H9 (cell line): ENCODE measurements at regions not wholly inside any gene's neighbourhood (a gene's known extent, or its start where the extent isn't known, plus 50 kb on each side); places are given as distances from the start of the nearest gene placed in this dataset.

Experiments
- DNase-seq: peaks from one replicate; pipeline ENCODE4 v3.0.0-alpha.2; 2017
- H2AFZ ChIP-seq: one replicate; pipeline ENCODE4 v1.6.1; 2013; ENCODE audit warnings: mild to moderate bottlenecking, low read length, control low read depth, moderate library complexity
- H2AK5ac ChIP-seq: 2 replicates; pipeline ENCODE4 v1.6.1; 2013; ENCODE audit warnings: low read length, control low read depth, mixed read lengths; ENCODE audit not compliant: insufficient read length
- H2BK120ac ChIP-seq: one replicate; pipeline ENCODE4 v1.6.1; 2013; ENCODE audit warnings: low read depth, mild to moderate bottlenecking, low read length, control low read depth, inconsistent platforms; ENCODE audit not compliant: poor library complexity, severe bottlenecking
- H2BK12ac ChIP-seq: 2 replicates; pipeline ENCODE4 v1.6.1; 2013; ENCODE audit warnings: low read length, control low read depth, mixed read lengths, low read depth; ENCODE audit not compliant: insufficient read length
- H2BK15ac ChIP-seq: 2 replicates; pipeline ENCODE4 v1.6.1; 2013; ENCODE audit warnings: low read depth, low read length, control low read depth
- H2BK20ac ChIP-seq: one replicate; pipeline ENCODE4 v1.6.1; 2013; ENCODE audit warnings: low read depth, mild to moderate bottlenecking, low read length, control low read depth, inconsistent platforms; ENCODE audit not compliant: poor library complexity, severe bottlenecking
- H2BK5ac ChIP-seq: 2 replicates; pipeline ENCODE4 v1.6.1; 2013; ENCODE audit warnings: low read length, control low read depth, mixed read lengths; ENCODE audit not compliant: insufficient read length
- H3K14ac ChIP-seq: 2 replicates; pipeline ENCODE4 v1.6.1; 2013; ENCODE audit warnings: low read length, control low read depth; ENCODE audit not compliant: insufficient read depth
- H3K18ac ChIP-seq: 2 replicates; pipeline ENCODE4 v1.6.1; 2013; ENCODE audit warnings: low read depth, mild to moderate bottlenecking, mixed read lengths, low read length, control low read depth; ENCODE audit not compliant: insufficient read length
- H3K23ac ChIP-seq: 2 replicates; pipeline ENCODE4 v1.6.1; 2013; ENCODE audit warnings: low read length, control low read depth, mixed read lengths, low read depth; ENCODE audit not compliant: insufficient read length
- H3K23me2 ChIP-seq: 2 replicates; pipeline ENCODE4 v1.6.1; 2013; ENCODE audit warnings: low read depth, mild to moderate bottlenecking, mixed read lengths, low read length, control low read depth; ENCODE audit not compliant: insufficient read length, poor library complexity, severe bottlenecking
- H3K27ac ChIP-seq: 2 replicates; pipeline ENCODE4 v1.5.1; 2013; ENCODE audit warnings: low read length, control low read depth, mixed read lengths, low read depth; ENCODE audit not compliant: insufficient read length
- H3K27me3 ChIP-seq: 2 replicates; pipeline ENCODE4 v1.6.1; 2013; ENCODE audit warnings: low read length, control low read depth, inconsistent platforms; ENCODE audit not compliant: insufficient read depth
- H3K4ac ChIP-seq: 2 replicates; pipeline ENCODE4 v1.6.1; 2013; ENCODE audit warnings: low read depth, mild to moderate bottlenecking, control low read depth, inconsistent platforms, low read length, moderate library complexity
- H3K4me1 ChIP-seq: 2 replicates; pipeline ENCODE4 v1.6.1; 2013; ENCODE audit warnings: low read length, control low read depth, inconsistent platforms; ENCODE audit not compliant: insufficient read depth
- H3K4me2 ChIP-seq: 2 replicates; pipeline ENCODE4 v1.6.1; 2013; ENCODE audit warnings: low read length, control low read depth, mixed read lengths; ENCODE audit not compliant: insufficient read length, insufficient read depth
- H3K56ac ChIP-seq: 2 replicates; pipeline ENCODE4 v1.6.1; 2013; ENCODE audit warnings: low read depth, mild to moderate bottlenecking, mixed read lengths, low read length, control low read depth; ENCODE audit not compliant: insufficient read length
- H3K79me1 ChIP-seq: 2 replicates; pipeline ENCODE4 v1.6.1; 2013; ENCODE audit warnings: low read depth, mild to moderate bottlenecking, moderate library complexity, low read length, control low read depth, inconsistent platforms; ENCODE audit not compliant: insufficient read depth, poor library complexity, severe bottlenecking
- H3K79me2 ChIP-seq: 2 replicates; pipeline ENCODE4 v1.6.1; 2013; ENCODE audit warnings: low read length, control low read depth, inconsistent platforms; ENCODE audit not compliant: insufficient read depth
- H3K9ac ChIP-seq: 2 replicates; pipeline ENCODE4 v1.6.1; 2013; ENCODE audit warnings: low read length, control low read depth, mixed read lengths; ENCODE audit not compliant: insufficient read length; ENCODE audit errors: extremely low read depth
- H3K9me3 ChIP-seq: one replicate; pipeline ENCODE4 v1.6.1; 2013; ENCODE audit warnings: low read depth, low read length, inconsistent platforms; ENCODE audit not compliant: control insufficient read depth
- H3T11ph ChIP-seq: one replicate; pipeline ENCODE4 v1.6.1; 2013; ENCODE audit warnings: mild to moderate bottlenecking, low read length, control low read depth, inconsistent platforms
- H4K20me1 ChIP-seq: one replicate; pipeline ENCODE4 v1.6.1; 2013; ENCODE audit not compliant: control insufficient read depth, insufficient read length, insufficient read depth
- H4K5ac ChIP-seq: 2 replicates; pipeline ENCODE4 v1.6.1; 2013; ENCODE audit warnings: low read depth, mild to moderate bottlenecking, mixed read lengths, low read length, control low read depth; ENCODE audit not compliant: insufficient read length
- H4K8ac ChIP-seq: replicated peaks from 2 replicates; pipeline ENCODE4 v1.6.1; 2013; ENCODE audit warnings: low read length, control low read depth, mixed read lengths, low read depth; ENCODE audit not compliant: insufficient read length
- H4K91ac ChIP-seq: 2 replicates; pipeline ENCODE4 v1.6.1; 2013; ENCODE audit warnings: low read depth, mild to moderate bottlenecking, moderate library complexity, mixed read lengths, low read length, control low read depth; ENCODE audit not compliant: insufficient read length
- H3K27ac Mint-ChIP-seq, 3 experiments: 2 replicates in 2 of 3; 3 replicates in 1 of 3; pipeline ENCODE4 v1.8.0; 2020 to 2021; ENCODE audit warnings: mixed read lengths in 3 of 3, mild to moderate bottlenecking in 1 of 3, moderate library complexity in 1 of 3
- H3K27me3 Mint-ChIP-seq: 2 replicates; pipeline ENCODE4 v1.8.0; 2021; ENCODE audit warnings: low read depth, mild to moderate bottlenecking, moderate library complexity, mixed read lengths
- H3K36me3 Mint-ChIP-seq, 3 experiments: 2 replicates in 2 of 3; 3 replicates in 1 of 3; pipeline ENCODE4 v1.8.0; 2020 to 2021; ENCODE audit warnings: low read depth in 3 of 3, mixed read lengths in 3 of 3; ENCODE audit not compliant: insufficient read depth in 1 of 3
- H3K4me1 Mint-ChIP-seq, 2 experiments: 2 replicates each; pipeline ENCODE4 v1.8.0; 2020; ENCODE audit warnings: mixed read lengths in 2 of 2
- H3K4me3 Mint-ChIP-seq, 2 experiments: 2 replicates in 1 of 2; 3 replicates in 1 of 2; pipeline ENCODE4 v1.8.0; 2020 to 2021; ENCODE audit warnings: mild to moderate bottlenecking in 2 of 2, mixed read lengths in 2 of 2, moderate library complexity in 1 of 2
- H3K9me3 Mint-ChIP-seq, 2 experiments: 2 replicates in 1 of 2; 3 replicates in 1 of 2; pipeline ENCODE4 v1.8.0; 2020; ENCODE audit warnings: mild to moderate bottlenecking in 2 of 2, mixed read lengths in 2 of 2, moderate library complexity in 1 of 2
- CTCF ChIP-seq: fragments of 200-600 bp; sonication (generic); conservative IDR thresholded peaks from 3 replicates; pipeline ENCODE4 v1.8.0; 2021; ENCODE audit warnings: antibody characterized with exemption, mild to moderate bottlenecking
- WGBS: extraction: QIAGEN DNeasy Blood & Tissue Kit; methylation state at CpG from one replicate; pipeline ENCODE4 v1.1.7; 2013; ENCODE audit warnings: missing lambda C conversion rate, low lambda C conversion rate, mixed read lengths; ENCODE audit not compliant: insufficient read length; ENCODE audit errors: extremely low coverage; 5-methylcytosine and 5-hydroxymethylcytosine counted together

- Histone ChIP-seq H3K79me1 (no peaks in the 10 kb centered on the region), H3K18ac (no peak overlapping the region), H3K14ac (no peak overlapping the region), H4K20me1 (no peaks in the 10 kb centered on the region), H3K4me2 (no peak overlapping the region), H2AK5ac (no peak overlapping the region), H2BK12ac (no peak overlapping the region), H2BK5ac (no peak overlapping the region), H3K4me1 (no peaks in the 10 kb centered on the region; the same call in 1 of the 2 replicates), H3K9ac (no peak overlapping the region), H2BK15ac (no peak overlapping the region), H2BK20ac (no peak overlapping the region), H3K4ac (no peak overlapping the region), H4K8ac (no peak overlapping the region), H3K27me3 (no peaks in the 10 kb centered on the region), H3K23ac (no peak overlapping the region), H3K27ac (no peak overlapping the region), H4K5ac (no peak overlapping the region), H3T11ph (no peak overlapping the region), H2BK120ac (no peak overlapping the region), H3K79me2 (no peaks in the 10 kb centered on the region), H3K23me2 (no peaks in the 10 kb centered on the region), H2AFZ (no peak overlapping the region), H4K91ac (no peak overlapping the region), H3K9me3 (no peaks in the 10 kb centered on the region), H3K56ac (no peak overlapping the region)
- peaks cover 0 to 2% (median 0%) of the 10 kb centered on the region in 3 experiments; a peak in 2 of 7 replicates for H3K36me3 Mint-ChIP-seq
- no CpG with 5 or more reads among the region's 2 CpGs for WGBS
- no peak for DNase-seq
- no peak overlapping the region for H3K27ac Mint-ChIP-seq
- no peaks in the 10 kb centered on the region for H3K9me3 Mint-ChIP-seq
- TF ChIP-seq CTCF = no peak
- H3K27me3 Mint-ChIP-seq = no peaks in the 10 kb centered on the region
- H3K4me3 Mint-ChIP-seq = no peak overlapping the region
- H3K4me1 Mint-ChIP-seq = peaks cover 31 to 32% of the 10 kb centered on the region in 2 experiments
Observed at GRCh38 chr7:46143421-46143820, 222.3 kb upstream of the IGFBP3 start.
